ENCODE measurements at regions not wholly inside any gene's neighbourhood (a gene's known extent, or its start where the extent isn't known, plus 50 kb on each side); places are given as distances from the start of the nearest gene placed in this dataset.

GRCh38 chr2:167861574-167862193 lies 385.7 kb downstream of the STK39 start:
- TF ChIP-seq CTCF (conservative IDR thresholded peaks at IDR 0.05; ENCODE audit: low read length) (no peak), EZH2phosphoT487 (IDR thresholded peaks at IDR 0.05; ENCODE audit: borderline replicate concordance, low read depth, low read length) (no peak)
